ENCODE measurements at regions not wholly inside any gene's neighbourhood (a gene's known extent, or its start where the extent isn't known, plus 50 kb on each side); places are given as distances from the start of the nearest gene placed in this dataset.
"Not testable (repeated sequence)": the region's sequence is repeated elsewhere in the genome, so short reads cannot be mapped to it uniquely, and the experiment has no call there.

GRCh38 chr18:43341014-43341413, 63.7 kb upstream of the SYT4 start:
- DNase-seq: no peak

- DNase-seq: no peak
These were observed 72.9 kb upstream of the SYT4 start for GRCh38 chr18:43350176-43350575.

GRCh38 chr18:43364535-43364934, 87.2 kb upstream of the SYT4 start:
- DNase-seq: no peak

GRCh38 chr18:43367895-43368294, 90.6 kb upstream of the SYT4 start:
- no peak for DNase-seq

GRCh38 chr18:43369311-43369710, 92.0 kb upstream of the SYT4 start:
- DNase-seq: not testable (repeated sequence)

DNA sequence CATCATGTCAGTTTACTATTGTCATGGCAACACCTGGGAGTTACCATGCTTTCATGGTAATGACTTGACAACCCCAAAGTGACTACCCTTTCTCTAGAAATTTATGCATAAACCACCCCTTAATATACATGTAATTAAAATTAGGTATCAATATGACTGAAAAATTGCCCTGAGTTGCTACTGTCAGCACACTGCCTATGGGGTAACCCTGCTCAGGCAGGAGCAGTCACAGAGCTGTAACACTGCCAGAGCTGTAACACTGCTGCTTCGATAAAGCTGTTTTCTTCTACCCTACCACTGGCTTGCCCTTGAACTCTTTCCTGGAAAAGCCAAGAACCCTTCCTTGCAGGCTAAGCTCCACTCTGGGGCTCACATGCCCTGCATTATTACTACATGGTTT, 95.5 kb upstream of the SYT4 start:
- DNase-seq: no peak

GRCh38 chr18:43380104-43380672, 102.9 kb upstream of the SYT4 start:
- no peak for DNase-seq

- DNase-seq: no peak
These were observed 105.5 kb upstream of the SYT4 start for GRCh38 chr18:43382641-43383403.

GRCh38 chr18:43389163-43389562, 111.9 kb upstream of the SYT4 start:
- DNase-seq: no peak

DNA sequence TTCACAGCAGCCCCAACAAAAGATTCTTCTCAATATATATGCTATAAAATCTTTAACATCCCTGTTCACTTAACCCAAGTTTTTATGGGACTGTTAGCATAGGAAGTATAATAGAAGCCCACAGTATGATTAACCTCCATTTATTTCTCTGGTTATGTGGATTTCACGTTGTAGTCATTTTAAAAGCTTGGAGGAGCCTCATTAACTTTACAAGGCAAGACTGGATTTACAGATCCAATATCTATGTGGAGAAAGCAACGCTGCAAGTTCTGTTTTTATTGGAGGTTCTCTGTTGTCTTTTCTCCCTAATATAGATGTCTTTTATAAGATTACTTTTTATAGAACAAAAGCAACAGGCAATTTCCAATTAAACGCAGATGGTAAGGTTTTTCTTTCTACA, 114.9 kb upstream of the SYT4 start:
- no peak for DNase-seq

GRCh38 chr18:43393174-43393573, 115.9 kb upstream of the SYT4 start:
- no peak for DNase-seq

DNA sequence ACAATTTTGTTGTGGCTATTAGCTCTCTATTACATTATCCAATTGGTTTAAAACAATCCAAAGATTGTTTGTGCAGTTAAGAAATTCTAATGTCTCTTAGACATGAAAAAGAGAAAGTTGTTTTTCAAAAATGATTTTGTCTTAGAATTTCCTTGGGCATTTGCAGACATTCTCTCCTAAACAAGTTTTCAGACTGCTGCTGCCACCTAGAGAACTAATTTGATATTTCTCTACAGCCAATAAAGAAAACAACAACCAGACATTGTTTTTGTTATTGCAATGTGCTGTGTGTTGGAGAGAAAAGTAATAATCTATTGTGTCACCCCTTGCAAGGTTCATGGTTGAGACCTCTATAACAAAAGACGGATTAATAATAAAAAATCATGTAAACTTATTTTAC, 119.0 kb upstream of the SYT4 start:
- DNase-seq: no peak

GRCh38 chr18:43398601-43399000, 121.3 kb upstream of the SYT4 start:
- no peak for DNase-seq

DNA sequence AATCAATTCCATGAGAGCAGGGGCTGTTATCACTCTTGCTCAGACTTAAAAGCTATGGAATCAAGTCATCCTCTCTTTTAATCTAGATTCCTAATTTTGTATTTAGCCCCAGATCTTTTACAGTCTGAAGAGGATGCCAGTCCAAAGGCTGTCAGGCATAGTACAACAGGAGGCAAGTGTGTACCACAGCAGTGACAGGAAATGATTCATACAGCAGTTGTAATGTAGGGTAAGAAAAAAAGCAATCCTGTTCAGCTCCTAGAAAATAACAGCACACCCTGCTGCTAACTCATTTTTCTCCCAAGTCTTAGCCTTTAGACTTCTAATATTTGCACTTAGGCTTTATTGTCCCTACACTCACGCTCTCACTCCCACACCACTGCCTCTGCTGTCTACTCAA, 127.8 kb upstream of the SYT4 start:
- DNase-seq: no peak

GRCh38 chr18:43414006-43414405, 136.7 kb upstream of the SYT4 start:
- DNase-seq: no peak

DNA sequence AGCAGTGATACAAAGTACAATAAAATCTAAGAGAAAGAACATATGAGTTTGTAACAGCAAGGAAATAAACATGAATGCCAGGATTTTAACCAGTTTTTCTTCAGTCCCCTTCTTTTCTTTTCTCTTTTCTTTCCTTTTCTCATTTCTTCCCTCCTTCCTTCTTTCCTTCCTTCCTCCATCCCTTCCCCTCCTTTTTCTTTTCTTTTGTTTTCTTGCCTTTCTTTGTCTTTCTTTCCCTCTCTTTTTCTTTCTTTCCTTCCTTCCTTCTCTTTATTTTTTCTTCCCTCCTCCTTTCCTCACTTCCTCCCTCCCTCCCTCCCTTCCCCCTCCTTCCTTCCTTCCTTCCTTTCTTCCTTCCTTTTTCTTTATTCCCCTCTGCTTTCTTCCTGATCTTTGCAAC, 142.8 kb upstream of the SYT4 start:
- DNase-seq: no peak

GRCh38 chr18:43420950-43421349, 143.7 kb upstream of the SYT4 start:
- DNase-seq: no peak

- no peak for DNase-seq
These were observed 145.2 kb upstream of the SYT4 start for GRCh38 chr18:43422518-43422917.

- no peak for DNase-seq
These were observed 158.6 kb upstream of the SYT4 start for GRCh38 chr18:43435851-43436250.

DNA sequence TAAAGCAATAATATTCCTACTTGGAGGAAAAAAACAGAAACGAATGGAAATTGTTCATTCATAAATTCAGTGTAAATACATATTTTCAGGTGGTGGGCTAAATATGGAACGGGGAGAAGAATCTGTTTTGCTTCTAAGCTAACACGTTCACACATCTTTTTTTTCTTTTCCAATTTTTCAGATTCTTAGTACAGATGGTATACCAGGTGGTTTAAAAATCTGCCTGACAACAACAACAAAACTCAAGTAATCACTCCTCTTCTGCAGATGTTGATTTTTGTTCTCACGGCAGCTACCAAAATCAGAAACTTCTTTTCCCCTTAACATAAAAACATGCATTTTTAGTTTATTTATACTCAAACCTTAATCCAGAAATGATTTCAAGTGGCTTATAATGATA, 164.8 kb upstream of the SYT4 start:
- no peak for DNase-seq

GRCh38 chr18:43442571-43442970, 165.3 kb upstream of the SYT4 start:
- DNase-seq: no peak

DNA sequence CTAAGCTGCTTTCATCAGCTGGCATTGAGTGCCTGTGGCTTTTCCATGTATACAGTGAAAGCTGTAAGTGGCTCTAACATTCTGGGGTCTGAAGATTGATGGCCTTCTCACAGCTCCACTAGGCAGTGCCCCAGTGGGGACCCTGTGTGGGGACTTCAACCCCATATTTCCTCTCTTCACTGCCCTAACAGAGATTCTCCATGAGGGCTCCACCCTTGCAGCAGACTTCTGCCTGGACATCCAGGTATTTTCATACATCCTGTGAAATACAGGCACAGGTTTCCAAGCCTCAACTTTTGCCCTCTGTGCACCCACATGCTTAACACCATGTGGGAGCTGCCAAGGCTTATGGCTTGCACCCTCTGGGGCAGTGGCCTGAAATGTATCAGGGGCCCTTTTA, 188.2 kb upstream of the SYT4 start:
- no peak for DNase-seq

DNA sequence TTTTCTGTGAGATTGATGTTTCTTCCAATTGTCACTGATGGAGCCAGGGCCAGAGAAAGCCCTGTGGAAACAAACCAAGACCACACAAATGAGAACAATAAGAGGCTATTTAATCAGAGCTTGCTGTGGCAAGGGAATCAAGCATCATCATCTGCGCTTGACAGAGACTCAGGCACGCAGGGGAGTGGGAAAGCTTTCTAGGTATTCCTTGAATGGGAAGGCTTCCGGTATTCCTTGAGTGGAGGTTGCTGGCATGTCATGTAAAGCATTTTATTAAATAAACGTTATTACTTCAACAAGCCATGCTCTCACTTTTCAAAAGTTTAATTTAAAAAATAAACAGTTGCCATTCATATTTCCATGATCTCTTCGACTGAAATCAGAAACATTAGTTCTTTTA, 194.6 kb upstream of the SYT4 start:
- DNase-seq: no peak

GRCh38 chr18:43481069-43481468, 203.8 kb upstream of the SYT4 start:
- DNase-seq: no peak

GRCh38 chr18:43482136-43482535, 204.8 kb upstream of the SYT4 start:
- no peak for DNase-seq

Data from CD4-positive, alpha-beta T cell treated with Interferon alpha-2 for 1 hour (primary cell).